ENCODE measurements at regions not wholly inside any gene's neighbourhood (a gene's known extent, or its start where the extent isn't known, plus 50 kb on each side); places are given as distances from the start of the nearest gene placed in this dataset.
A peak's percentile ranks its signal among the peaks of the same experiment; 100 is the strongest.

DNA sequence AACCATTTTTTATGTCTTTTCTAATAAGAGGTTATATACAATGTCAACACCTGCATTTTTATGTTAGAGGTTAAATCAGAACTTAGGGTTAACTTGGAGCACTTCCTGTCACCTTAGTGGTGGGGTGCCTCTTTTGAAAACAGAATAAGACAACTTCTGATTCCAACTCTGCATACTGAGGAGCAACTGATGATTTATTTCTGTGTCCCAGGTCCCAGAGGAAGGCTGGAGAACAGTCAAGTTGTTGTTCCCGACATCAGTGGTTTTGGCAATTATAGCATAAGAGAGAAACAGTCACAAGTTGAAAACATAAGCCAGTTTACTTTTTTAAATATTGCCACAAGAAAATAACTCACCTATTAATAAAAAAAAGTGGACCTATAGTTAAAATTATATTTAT is 871.0 kb upstream of the ADAMTS5 start:
- DNase-seq (ENCODE audit: low read depth in 1 of 2, low spot score in 1 of 2): no peak
- Histone ChIP-seq H3K4me1 (ENCODE audit: low read depth) (no peaks in the 10 kb centered on the region), H3K4me3 (no peak overlapping the region), H3K36me3 (no peaks in the 10 kb centered on the region), H3K9me3 (ENCODE audit: low read depth) (no peaks in the 10 kb centered on the region), H3K27me3 (no peaks in the 10 kb centered on the region), H3K27ac (no peak overlapping the region)
- TF ChIP-seq, protein P1, sequence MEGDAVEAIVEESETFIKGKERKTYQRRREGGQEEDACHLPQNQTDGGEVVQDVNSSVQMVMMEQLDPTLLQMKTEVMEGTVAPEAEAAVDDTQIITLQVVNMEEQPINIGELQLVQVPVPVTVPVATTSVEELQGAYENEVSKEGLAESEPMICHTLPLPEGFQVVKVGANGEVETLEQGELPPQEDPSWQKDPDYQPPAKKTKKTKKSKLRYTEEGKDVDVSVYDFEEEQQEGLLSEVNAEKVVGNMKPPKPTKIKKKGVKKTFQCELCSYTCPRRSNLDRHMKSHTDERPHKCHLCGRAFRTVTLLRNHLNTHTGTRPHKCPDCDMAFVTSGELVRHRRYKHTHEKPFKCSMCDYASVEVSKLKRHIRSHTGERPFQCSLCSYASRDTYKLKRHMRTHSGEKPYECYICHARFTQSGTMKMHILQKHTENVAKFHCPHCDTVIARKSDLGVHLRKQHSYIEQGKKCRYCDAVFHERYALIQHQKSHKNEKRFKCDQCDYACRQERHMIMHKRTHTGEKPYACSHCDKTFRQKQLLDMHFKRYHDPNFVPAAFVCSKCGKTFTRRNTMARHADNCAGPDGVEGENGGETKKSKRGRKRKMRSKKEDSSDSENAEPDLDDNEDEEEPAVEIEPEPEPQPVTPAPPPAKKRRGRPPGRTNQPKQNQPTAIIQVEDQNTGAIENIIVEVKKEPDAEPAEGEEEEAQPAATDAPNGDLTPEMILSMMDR (IDR thresholded peaks at IDR 0.05; ENCODE audit: low read depth, low read length): no peak

DNA sequence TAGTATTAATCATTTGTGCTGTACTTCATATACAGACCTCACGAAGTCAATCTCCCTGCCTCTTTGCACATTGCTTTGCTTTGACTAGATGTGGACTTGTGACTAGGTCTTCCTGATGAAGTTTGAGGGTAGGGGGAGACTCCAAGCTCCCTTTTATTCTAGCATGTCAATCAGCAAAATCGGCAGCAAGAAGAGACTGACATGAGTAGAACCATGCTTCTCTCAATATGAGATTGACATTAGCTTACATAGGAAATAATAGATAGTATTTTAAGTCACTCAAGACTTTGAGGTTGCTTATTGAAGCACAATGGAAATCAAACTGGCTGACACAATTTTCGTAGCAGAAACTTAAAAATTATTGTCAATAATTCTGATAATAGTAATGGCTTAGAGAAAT is 866.4 kb upstream of the ADAMTS5 start:
- no peaks in the 10 kb centered on the region for H3K27me3 ChIP-seq
- TF ChIP-seq, protein P1 (IDR thresholded peaks at IDR 0.05; ENCODE audit: low read depth, low read length): no peak
- no peak overlapping the region for H3K4me3 ChIP-seq
- H3K36me3 ChIP-seq: no peaks in the 10 kb centered on the region
- DNase-seq (ENCODE audit: low read depth in 1 of 2, low spot score in 1 of 2): no peak
- H3K27ac ChIP-seq: no peak overlapping the region
- no peaks in the 10 kb centered on the region for H3K9me3 ChIP-seq (ENCODE audit: low read depth)
- H3K4me1 ChIP-seq (ENCODE audit: low read depth): no peaks in the 10 kb centered on the region

DNA sequence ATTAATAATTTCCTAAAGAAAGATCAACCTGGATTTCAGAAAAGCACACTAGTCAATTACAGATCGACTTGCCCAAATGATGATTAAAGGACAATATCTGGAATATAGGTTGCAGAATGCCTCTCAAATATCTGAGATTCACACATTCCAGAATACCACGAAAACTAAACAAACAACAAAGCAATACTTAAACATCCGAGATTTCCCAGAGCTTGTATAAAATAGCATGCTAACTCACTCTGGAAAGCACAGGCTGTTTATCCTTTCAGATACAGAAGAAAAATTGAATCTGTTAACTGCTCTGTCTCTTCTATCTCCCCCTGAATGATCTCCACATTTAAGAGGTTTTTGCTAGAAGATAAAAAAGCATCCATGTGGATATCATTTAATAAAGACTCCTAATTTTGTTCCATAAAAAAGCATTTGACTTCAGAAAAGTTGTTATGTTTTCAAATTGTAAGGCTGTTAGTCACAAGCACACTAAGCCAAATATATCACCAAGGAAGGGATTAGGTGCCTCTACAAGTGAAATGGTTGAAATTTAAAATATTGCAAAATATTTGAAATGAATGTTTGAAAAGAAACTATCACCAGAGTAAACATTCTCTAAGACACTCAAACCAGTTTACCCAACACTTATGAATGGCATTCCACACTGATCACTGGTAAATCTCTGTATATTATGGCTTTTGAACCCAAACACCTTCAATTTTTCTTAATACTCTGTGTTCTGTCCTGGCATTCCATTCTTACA is 865.1 kb upstream of the ADAMTS5 start:
- H3K36me3 ChIP-seq: no peaks in the 10 kb centered on the region
- H3K27me3 ChIP-seq: no peaks in the 10 kb centered on the region
- TF ChIP-seq, protein P1 (IDR thresholded peaks at IDR 0.05; ENCODE audit: low read depth, low read length): no peak
- no peaks in the 10 kb centered on the region for H3K9me3 ChIP-seq (ENCODE audit: low read depth)
- H3K4me3 ChIP-seq: no peak overlapping the region
- H3K27ac ChIP-seq: no peak overlapping the region
- H3K4me1 ChIP-seq (ENCODE audit: low read depth): no peaks in the 10 kb centered on the region
- DNase-seq (ENCODE audit: low read depth in 1 of 2, low spot score in 1 of 2): peak in 1 of 2 donors; percentile 19

DNA sequence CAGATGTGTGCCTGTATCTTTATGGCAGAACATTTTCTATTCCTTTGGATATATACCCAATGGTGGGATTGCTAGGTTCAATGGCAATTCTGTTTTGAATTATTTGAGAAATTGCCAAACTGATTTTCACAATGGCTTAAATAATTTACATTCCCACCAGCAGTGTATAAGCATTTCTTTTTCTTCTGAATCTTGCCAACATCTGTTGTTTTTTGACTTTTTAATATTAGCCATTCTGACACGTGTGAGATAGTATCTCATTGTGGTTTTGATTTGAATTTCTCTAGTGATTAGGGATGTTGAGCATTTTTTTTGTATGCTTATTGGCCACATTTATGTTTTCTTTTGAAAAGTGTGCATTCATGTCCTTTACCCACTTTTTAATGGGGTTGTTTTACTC is 864.3 kb upstream of the ADAMTS5 start:
- H3K27ac ChIP-seq: no peak overlapping the region
- H3K4me3 ChIP-seq: no peak overlapping the region

DNA sequence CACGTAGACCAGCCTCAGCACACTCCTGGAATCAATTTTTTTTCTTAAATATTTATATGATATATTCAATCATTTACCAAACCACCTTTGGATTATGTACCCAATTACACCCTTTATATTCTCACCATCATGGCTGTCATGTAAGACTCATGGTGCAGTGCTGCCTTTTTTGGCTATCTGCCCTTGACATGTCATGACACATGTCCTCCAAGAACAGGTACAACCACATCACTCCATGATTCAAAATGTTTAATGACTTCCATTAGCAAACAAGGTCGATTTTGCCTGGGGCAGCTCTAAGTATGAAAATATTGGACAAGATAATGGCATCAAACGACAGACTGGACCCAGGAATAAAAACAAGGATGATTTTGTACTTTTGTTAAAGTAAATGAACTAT is 861.1 kb upstream of the ADAMTS5 start:
- DNase-seq (ENCODE audit: low read depth in 1 of 2, low spot score in 1 of 2): no peak
- H3K9me3 ChIP-seq (ENCODE audit: low read depth): no peaks in the 10 kb centered on the region
- H3K4me3 ChIP-seq: no peak overlapping the region
- H3K4me1 ChIP-seq (ENCODE audit: low read depth): no peaks in the 10 kb centered on the region
- no peak overlapping the region for H3K27ac ChIP-seq
- TF ChIP-seq, protein P1 (IDR thresholded peaks at IDR 0.05; ENCODE audit: low read depth, low read length): no peak
- H3K27me3 ChIP-seq: no peaks in the 10 kb centered on the region
- no peaks in the 10 kb centered on the region for H3K36me3 ChIP-seq

More for the DNA sequence above, 864.3 kb upstream of the ADAMTS5 start:
- no peaks in the 10 kb centered on the region for H3K9me3 ChIP-seq (ENCODE audit: low read depth)
- DNase-seq (ENCODE audit: low read depth in 1 of 2, low spot score in 1 of 2): no peak
- no peaks in the 10 kb centered on the region for H3K4me1 ChIP-seq (ENCODE audit: low read depth)
- no peaks in the 10 kb centered on the region for H3K27me3 ChIP-seq
- no peaks in the 10 kb centered on the region for H3K36me3 ChIP-seq
- TF ChIP-seq, protein P1 (IDR thresholded peaks at IDR 0.05; ENCODE audit: low read depth, low read length): no peak
